Choroid plexus epithelial cell (primary cell): ENCODE measurements at regions not wholly inside any gene's neighbourhood (a gene's known extent, or its start where the extent isn't known, plus 50 kb on each side); places are given as distances from the start of the nearest gene placed in this dataset.

Experiments
- DNase-seq: peaks from one replicate; pipeline ENCODE4 v3.0.0-alpha.2; 2010; ENCODE audit warnings: low read depth
- H3K4me3 ChIP-seq: 2 replicates; pipeline ENCODE4 v1.5.1; 2011; ENCODE audit warnings: low read depth, mild to moderate bottlenecking, control low read depth, low read length, moderate library complexity
- TF ChIP-seq, protein P1 (sequence below): conservative IDR thresholded peaks from 2 replicates; pipeline ENCODE4 v1.5.1; 2011; ENCODE audit warnings: low read depth, mild to moderate bottlenecking, control low read depth, inconsistent platforms, low read length, moderate library complexity

DNA sequence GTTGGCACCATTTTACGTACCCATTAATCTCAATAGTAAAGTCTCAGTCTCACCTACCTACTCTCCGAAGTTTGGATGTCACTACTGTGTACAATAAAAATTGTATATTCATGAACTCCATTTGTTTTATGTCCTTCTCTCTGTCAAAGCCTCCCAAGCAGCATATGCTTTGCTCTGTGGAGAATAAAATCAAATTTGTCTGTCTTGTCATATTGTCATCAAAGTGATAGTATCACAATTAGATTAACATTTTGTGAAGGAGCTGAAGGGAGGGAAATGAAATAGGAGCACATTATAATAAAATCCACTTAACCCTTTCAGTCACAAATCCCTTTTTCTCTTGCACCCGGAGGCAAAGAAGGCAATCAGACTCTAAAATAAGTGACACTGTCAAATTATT is 177.1 kb upstream of the RRP15 start:
- TF ChIP-seq, protein P1, sequence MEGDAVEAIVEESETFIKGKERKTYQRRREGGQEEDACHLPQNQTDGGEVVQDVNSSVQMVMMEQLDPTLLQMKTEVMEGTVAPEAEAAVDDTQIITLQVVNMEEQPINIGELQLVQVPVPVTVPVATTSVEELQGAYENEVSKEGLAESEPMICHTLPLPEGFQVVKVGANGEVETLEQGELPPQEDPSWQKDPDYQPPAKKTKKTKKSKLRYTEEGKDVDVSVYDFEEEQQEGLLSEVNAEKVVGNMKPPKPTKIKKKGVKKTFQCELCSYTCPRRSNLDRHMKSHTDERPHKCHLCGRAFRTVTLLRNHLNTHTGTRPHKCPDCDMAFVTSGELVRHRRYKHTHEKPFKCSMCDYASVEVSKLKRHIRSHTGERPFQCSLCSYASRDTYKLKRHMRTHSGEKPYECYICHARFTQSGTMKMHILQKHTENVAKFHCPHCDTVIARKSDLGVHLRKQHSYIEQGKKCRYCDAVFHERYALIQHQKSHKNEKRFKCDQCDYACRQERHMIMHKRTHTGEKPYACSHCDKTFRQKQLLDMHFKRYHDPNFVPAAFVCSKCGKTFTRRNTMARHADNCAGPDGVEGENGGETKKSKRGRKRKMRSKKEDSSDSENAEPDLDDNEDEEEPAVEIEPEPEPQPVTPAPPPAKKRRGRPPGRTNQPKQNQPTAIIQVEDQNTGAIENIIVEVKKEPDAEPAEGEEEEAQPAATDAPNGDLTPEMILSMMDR: no peak
- DNase-seq: no peak
- no peak overlapping the region for H3K4me3 ChIP-seq

DNA sequence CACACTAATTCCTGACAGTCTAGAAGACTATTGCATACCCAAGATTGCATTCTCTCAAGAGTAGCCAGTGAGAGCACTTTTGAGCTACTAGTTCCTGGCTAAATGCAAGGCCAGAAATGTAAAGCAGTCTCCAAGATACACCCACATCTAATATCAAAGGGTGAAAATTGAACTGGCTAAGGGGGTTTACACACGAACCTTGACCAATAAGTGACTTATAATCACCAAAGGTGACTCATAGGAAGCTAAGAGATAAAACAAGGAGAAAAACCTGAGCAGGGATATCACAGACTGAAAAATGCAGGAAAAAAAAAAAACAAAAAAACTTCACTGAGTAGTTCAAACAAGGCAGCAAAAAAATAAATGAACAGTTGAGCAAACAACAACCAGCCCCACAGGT is 172.2 kb upstream of the RRP15 start:
- no peak for DNase-seq
- no peak overlapping the region for H3K4me3 ChIP-seq
- TF ChIP-seq, protein P1: no peak

DNA sequence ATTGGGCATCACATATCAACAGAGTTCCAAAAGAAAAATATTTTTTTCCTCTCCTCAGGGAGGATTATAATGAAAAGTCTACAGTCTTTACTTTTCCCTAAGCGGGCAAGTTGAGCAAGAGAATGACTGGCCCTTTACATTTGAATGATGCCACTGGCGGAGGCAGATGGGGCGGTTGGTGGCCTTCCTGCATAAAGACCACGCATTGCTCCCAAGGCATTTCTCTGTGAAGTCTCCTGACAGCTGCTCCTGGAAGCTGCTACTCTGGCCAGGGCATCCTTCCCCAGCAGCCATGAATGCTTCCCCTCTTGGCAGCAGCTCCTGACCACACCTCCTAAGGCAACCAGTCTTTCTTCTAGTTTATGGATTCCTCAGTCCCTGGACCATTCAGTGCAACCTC is 161.1 kb upstream of the RRP15 start:
- TF ChIP-seq, protein P1: no peak
- DNase-seq: no peak
- H3K4me3 ChIP-seq: no peak overlapping the region

DNA sequence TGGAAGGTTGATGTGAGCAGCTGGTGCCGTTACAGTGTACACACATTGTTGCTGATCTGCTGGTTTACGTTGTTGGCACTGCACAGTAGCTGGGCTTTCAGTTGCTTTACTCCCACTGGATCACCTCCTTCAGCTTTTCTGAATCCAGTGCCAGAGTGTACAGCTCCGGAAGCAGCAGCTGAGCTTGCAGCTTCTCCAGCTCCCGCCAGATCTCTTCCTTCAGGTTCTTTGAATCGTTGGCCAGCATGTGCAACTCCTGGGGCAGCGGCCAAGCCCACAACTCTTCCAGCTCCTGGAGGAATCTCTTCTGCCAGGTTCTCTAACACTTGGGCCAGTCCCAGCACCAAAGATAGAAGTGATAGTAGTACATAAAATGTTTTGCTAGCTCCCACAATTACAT is 149.7 kb upstream of the RRP15 start:
- TF ChIP-seq, protein P1: no peak
- H3K4me3 ChIP-seq: no peak overlapping the region
- no peak for DNase-seq

DNA sequence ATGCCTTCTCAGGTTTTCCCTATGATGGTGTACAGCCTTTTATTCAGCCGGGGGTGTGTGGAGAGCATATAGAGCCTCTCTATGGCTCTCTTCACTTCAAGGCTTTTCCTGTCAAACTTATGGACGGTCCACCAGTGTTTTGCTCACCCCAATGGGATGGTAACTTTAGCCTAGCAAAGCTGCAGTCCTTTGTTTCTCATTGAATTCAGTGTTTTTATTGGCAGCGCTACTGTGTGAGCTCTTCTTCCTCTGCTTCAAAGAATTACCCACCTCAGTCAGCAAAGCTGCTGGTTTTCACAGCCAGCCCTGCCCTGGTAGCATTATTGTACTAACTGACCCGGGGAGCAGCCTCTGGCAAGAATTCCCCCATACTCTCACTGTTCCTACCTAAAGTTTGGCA is 145.3 kb upstream of the RRP15 start:
- TF ChIP-seq, protein P1: no peak
- no peak for DNase-seq
- no peak overlapping the region for H3K4me3 ChIP-seq

DNA sequence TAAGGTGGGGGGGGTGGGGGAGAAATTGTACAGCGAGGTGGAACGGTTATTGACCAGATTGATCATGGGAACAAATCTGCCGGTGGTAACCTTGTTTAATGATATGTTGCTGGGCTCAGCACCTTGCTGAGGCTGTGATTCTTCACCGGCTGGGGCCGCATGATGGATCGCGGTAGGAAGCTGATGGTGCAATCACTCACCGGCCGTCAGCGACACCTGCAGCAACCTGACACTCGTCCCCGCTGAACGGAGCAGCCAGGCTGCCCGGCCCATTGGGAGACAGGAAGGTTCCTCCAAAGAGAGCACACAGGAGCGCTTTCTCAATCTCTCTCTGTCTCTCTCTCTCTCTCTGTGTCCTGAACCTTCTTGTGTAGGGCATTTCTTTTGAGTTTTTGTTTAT is 128.5 kb upstream of the RRP15 start:
- H3K4me3 ChIP-seq: no peak overlapping the region
- TF ChIP-seq, protein P1: no peak
- no peak for DNase-seq

DNA sequence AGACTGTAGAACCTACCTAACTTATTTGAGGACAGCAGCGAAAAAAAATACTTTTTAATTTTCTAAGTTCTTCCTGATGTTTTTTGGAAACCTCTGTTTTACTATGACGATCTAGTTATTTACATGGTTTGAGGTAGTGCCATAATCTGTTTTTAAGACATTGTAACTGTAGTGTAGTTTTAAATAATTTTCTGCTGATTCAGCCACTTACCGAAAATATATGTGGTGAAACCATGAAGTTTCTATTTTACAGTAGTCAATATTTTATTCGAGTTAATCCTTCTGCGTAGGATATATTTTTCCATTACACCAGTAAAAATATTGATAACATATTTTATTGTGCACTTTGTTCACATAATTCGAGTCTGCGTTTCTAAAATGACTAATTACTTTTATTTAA is 121.7 kb upstream of the RRP15 start:
- no peak overlapping the region for H3K4me3 ChIP-seq
- TF ChIP-seq, protein P1: no peak
- DNase-seq: no peak
